Urinary bladder (tissue), 3 donors: ENCODE measurements at regions not wholly inside any gene's neighbourhood (a gene's known extent, or its start where the extent isn't known, plus 50 kb on each side); places are given as distances from the start of the nearest gene placed in this dataset.
A peak's percentile ranks its signal among the peaks of the same experiment; 100 is the strongest.

ENCODE experiments used
- DNase-seq: peaks from one replicate; pipeline ENCODE4 v3.0.0-alpha.2; 2015; ENCODE audit errors: extremely low spot score
- H3K27ac ChIP-seq: one replicate; pipeline ENCODE4 v1.5.1; 2013; ENCODE audit warnings: low read depth, mild to moderate bottlenecking, moderate library complexity
- H3K36me3 ChIP-seq: one replicate; pipeline ENCODE4 v1.6.1; 2013; ENCODE audit warnings: mild to moderate bottlenecking, moderate library complexity; ENCODE audit not compliant: insufficient read depth
- H3K4me1 ChIP-seq: one replicate; pipeline ENCODE4 v1.6.1; 2013; ENCODE audit warnings: mild to moderate bottlenecking, moderate library complexity; ENCODE audit not compliant: insufficient read depth
- H3K4me3 ChIP-seq: one replicate; pipeline ENCODE4 v1.5.1; 2013; ENCODE audit warnings: low read depth, low read length
- WGBS: extraction: QIAGEN DNeasy Blood & Tissue Kit; methylation state at CpG from one replicate; pipeline ENCODE4 v1.1.7; 2013; 5-methylcytosine and 5-hydroxymethylcytosine counted together
- donor health status: healthy with polysubstance abuse.
- donor health status: healthy.

DNA sequence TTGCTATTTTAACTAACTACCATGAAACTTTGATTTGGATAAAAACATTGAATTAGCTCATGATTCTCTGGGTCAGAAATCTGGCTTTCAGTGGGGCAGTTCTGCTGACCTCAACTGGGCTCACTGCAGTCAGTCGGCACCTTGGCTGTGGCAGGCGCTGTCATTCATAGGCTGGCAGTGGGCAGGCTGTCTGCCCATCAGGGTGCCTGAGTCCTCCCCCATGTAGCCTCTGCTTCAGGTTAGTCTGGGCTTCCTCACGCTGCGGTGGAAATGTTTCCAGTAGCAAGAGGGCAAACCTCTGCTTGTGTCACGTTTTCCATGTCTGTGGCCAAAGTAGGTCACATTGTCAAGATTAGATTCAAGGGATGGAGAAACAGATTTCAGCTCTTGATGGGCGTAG, 251.0 kb upstream of the TCF21 start:
- 55% methylated on average over 6 of the region's 6 CpGs for WGBS
- H3K36me3 ChIP-seq = no peaks in the 10 kb centered on the region
- no peak overlapping the region for H3K27ac ChIP-seq
- no peak overlapping the region for H3K4me3 ChIP-seq
- no peak for DNase-seq
- no peaks in the 10 kb centered on the region for H3K4me1 ChIP-seq

GRCh38 chr6:133641104-133641503, 247.8 kb upstream of the TCF21 start:
- no peak overlapping the region for H3K4me3 ChIP-seq
- WGBS = 76% methylated on average over 5 of the region's 5 CpGs
- no peaks in the 10 kb centered on the region for H3K4me1 ChIP-seq
- no peak for DNase-seq
- no peak overlapping the region for H3K27ac ChIP-seq
- no peaks in the 10 kb centered on the region for H3K36me3 ChIP-seq

DNA sequence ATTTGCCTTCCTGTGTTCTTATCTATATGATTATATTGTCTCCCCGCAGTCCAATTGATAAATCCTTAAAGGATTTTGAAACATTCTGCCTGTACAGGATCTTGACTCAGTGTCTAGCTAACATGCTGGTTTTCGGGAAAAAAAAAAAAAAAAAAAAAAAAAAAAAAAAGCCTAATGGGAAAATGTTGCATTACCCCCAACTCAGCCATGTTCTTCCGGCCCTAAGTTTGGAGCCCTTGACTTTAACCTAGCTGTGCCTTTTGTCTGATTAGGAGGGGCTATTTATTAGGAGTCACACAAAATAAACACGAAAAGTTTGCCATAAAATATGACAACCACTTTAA, 244.4 kb upstream of the TCF21 start:
- WGBS = 33% methylated on average over 4 of the region's 4 CpGs
- H3K4me3 ChIP-seq = no peak overlapping the region
- no peak overlapping the region for H3K27ac ChIP-seq
- no peaks in the 10 kb centered on the region for H3K4me1 ChIP-seq
- no peaks in the 10 kb centered on the region for H3K36me3 ChIP-seq
- no peak for DNase-seq

DNA sequence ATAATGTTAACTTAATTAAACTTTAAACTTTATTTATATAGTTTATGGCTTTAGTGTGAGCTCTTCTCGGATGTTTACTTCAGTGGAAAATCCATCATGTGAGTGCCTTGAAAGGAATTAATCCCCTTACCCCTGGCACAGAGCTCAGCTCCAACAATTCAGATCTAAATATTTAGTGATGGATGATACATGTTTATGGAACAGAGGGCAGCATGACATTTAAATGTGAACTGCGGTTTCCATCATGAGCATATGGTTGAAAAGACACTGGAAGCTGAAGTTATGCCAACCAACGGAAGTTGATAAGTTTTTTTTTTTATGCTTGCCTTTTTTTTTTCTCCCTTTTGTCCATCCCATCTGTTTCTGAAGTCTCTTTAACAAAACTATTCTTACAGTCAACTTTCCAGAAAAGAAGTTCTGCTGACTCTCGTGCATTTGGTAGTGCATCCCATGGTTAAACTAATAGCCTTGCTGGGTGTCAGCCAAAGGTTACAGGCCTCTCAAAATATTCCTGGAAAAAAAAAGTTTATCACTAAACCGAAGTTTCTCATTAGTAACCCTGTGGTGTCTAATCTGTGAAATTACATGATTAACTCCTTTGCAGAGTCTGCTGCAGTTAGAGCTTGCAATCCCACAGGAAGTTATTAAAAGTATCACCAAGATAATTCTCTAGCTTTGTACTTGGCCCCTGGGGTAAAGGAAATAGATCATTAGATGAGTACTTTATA, 243.9 kb upstream of the TCF21 start:
- peak; percentile 73 for DNase-seq
- 16% methylated on average over 5 of the region's 5 CpGs for WGBS
- Histone ChIP-seq H3K36me3 (no peaks in the 10 kb centered on the region), H3K4me3 (no peak overlapping the region), H3K27ac (peak overlapping the region; percentile 45), H3K4me1 (no peaks in the 10 kb centered on the region)

DNA sequence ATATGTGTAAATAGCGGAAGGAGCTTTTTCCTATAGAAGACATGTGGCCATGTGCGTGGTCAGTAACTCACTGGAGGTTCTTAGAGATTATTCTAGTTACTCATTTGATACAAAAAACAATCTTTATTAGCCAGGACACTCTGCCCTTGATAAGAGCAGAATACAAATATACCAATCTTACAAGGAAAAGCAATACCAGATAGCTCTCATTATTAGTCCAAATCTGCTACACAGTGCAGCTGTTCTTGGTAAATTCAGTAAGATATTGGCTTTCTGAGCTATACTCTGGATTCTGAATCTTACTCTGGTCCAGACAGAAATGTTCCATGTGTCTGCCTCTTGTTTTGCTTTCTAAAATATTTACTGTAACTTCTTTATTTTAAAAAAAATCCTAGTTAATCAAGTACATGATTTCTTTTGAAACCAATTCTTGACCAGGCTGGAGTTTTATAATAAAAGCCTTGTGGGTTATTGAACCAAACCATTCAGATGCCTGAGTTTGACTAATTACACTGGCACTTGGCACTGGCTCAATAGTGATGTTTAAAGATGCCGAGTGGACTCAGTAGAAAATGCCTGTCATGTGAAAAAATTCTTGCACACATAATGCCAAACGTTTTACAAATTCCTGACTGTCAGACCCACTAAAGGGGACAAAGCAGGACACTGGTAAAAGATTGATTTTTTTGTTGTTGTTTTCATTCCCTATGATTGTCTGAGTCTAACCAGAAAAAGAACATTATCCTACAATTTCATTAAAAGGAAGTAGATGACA, 242.8 kb upstream of the TCF21 start:
- H3K27ac ChIP-seq = no peak overlapping the region
- H3K36me3 ChIP-seq = no peaks in the 10 kb centered on the region
- H3K4me1 ChIP-seq = no peaks in the 10 kb centered on the region
- H3K4me3 ChIP-seq = no peak overlapping the region
- no peak for DNase-seq
- WGBS = 37% methylated on average over 4 of the region's 4 CpGs

GRCh38 chr6:133648581-133648980, 240.3 kb upstream of the TCF21 start:
- Histone ChIP-seq H3K36me3 (no peaks in the 10 kb centered on the region), H3K4me3 (no peak overlapping the region), H3K4me1 (no peaks in the 10 kb centered on the region), H3K27ac (no peak overlapping the region)
- WGBS = 73% methylated on average over 2 of the region's 2 CpGs
- no peak for DNase-seq

DNA sequence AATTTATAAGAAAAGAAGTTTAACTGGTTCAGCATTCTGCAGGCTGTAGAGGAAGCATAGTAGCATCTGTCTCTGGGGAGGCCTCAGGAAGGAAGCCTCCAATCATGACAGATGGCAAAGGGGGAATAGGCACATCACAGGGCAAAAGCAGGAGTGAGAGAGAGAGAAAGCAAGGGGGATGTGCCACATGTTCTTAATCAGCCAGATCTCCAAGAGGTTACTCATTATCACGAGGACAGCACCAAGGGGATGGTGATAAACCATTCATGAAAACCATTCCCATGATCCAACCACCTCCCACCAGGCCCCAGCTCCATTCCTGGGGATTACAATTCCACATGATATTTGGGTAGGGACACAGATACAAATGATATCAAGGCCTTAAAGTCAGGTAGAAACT, 217.5 kb upstream of the TCF21 start:
- H3K27ac ChIP-seq = no peak overlapping the region
- 78% methylated on average over 1 of the region's 1 CpG for WGBS
- no peaks in the 10 kb centered on the region for H3K36me3 ChIP-seq
- no peak overlapping the region for H3K4me3 ChIP-seq
- DNase-seq = no peak
- no peaks in the 10 kb centered on the region for H3K4me1 ChIP-seq

DNA sequence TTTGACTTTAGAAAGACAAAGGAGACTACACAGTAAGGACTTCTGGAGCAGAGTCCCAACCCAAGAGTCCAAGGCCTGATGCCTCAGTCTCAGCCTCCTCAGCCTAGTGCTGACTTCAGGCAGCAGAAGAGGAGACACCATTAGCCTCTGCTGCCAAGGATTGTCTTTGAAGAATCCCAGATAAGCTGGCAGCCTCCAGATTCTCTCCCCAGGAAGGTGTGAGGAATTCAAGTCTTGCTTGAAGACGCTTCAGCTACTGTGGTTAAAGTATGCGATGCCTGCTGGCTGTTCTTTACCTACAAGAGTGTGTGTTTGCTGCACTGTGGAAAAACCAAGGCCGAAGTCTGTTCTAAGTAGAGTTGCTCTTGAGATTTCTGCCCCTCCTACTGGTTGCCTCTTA, 215.9 kb upstream of the TCF21 start:
- 68% methylated on average over 3 of the region's 3 CpGs for WGBS
- DNase-seq = no peak

GRCh38 chr6:133674661-133675060, 214.3 kb upstream of the TCF21 start:
- Histone ChIP-seq H3K36me3 (no peaks in the 10 kb centered on the region), H3K4me3 (no peak overlapping the region), H3K4me1 (no peaks in the 10 kb centered on the region), H3K27ac (no peak overlapping the region)
- WGBS = 53% methylated on average over 1 of the region's 1 CpG
- no peak for DNase-seq

More for the DNA sequence above, 215.9 kb upstream of the TCF21 start:
- Histone ChIP-seq H3K27ac (no peak overlapping the region), H3K4me1 (no peaks in the 10 kb centered on the region), H3K36me3 (no peaks in the 10 kb centered on the region), H3K4me3 (no peak overlapping the region)

- Histone ChIP-seq H3K27ac (no peak overlapping the region), H3K36me3 (no peaks in the 10 kb centered on the region), H3K4me3 (no peak overlapping the region), H3K4me1 (no peaks in the 10 kb centered on the region)
- DNase-seq = no peak
- 100% methylated on average over 2 of the region's 2 CpGs for WGBS
Measured at GRCh38 chr6:133680994-133681393, 207.9 kb upstream of the TCF21 start.

GRCh38 chr6:133681891-133682290, 207.0 kb upstream of the TCF21 start:
- no peaks in the 10 kb centered on the region for H3K36me3 ChIP-seq
- no peak overlapping the region for H3K4me3 ChIP-seq
- DNase-seq = no peak
- H3K4me1 ChIP-seq = no peaks in the 10 kb centered on the region
- no peak overlapping the region for H3K27ac ChIP-seq
- WGBS = 6% methylated on average over 2 of the region's 2 CpGs

- H3K36me3 ChIP-seq = no peaks in the 10 kb centered on the region
- no peak overlapping the region for H3K4me3 ChIP-seq
- H3K4me1 ChIP-seq = no peaks in the 10 kb centered on the region
- H3K27ac ChIP-seq = no peak overlapping the region
- 34% methylated on average over 5 of the region's 5 CpGs for WGBS
- DNase-seq = peak; percentile 66
Measured at GRCh38 chr6:133682506-133683307, 206.2 kb upstream of the TCF21 start.

- no peak overlapping the region for H3K4me3 ChIP-seq
- WGBS = 26% methylated on average over 1 of the region's 1 CpG
- peak overlapping the region; percentile 38 for H3K27ac ChIP-seq
- H3K4me1 ChIP-seq = no peaks in the 10 kb centered on the region
- no peak for DNase-seq
- H3K36me3 ChIP-seq = no peaks in the 10 kb centered on the region
Measured at GRCh38 chr6:133683308-133683580, 205.7 kb upstream of the TCF21 start.

DNA sequence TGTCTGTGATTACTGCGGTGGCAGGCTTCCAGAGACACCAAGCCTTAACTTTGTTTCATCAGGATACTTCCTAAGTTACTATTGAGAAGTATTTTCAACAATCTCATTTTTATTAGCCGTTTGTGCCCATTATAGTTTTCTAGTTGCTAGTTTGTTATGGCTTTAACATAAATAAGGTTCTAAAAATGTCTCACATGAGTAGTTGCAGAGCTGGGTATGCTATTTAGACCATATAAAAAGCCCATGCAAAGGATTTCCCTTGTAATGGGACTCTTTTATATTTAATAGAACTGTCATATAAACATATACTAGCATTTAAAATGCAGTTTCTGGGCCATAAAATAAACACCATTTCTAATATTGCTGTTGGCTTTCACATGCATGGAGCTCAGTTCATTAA, 205.3 kb upstream of the TCF21 start:
- no peaks in the 10 kb centered on the region for H3K36me3 ChIP-seq
- H3K4me1 ChIP-seq = no peaks in the 10 kb centered on the region
- H3K4me3 ChIP-seq = no peak overlapping the region
- WGBS = 22% methylated on average over 2 of the region's 2 CpGs
- DNase-seq = peak; percentile 70
- H3K27ac ChIP-seq = peak overlapping the region; percentile 38
